GM18951 (cell line): ENCODE measurements at regions not wholly inside any gene's neighbourhood (a gene's known extent, or its start where the extent isn't known, plus 50 kb on each side); places are given as distances from the start of the nearest gene placed in this dataset.
"Not testable (repeated sequence)": the region's sequence is repeated elsewhere in the genome, so short reads cannot be mapped to it uniquely, and the experiment has no call there.

Source experiments
- POLR2A ChIP-seq: IDR thresholded peaks from 4 replicates; pipeline ENCODE4 v1.6.1; 2011; ENCODE audit warnings: mild to moderate bottlenecking; ENCODE audit not compliant: insufficient read length, insufficient read depth; ENCODE audit errors: extremely low read depth
- in situ Hi-C: fragments of 300-500 bp; cut with MboI; formaldehyde crosslinking; loops from one replicate; pipeline ENCODE4 v1.12.0; 2022; ENCODE audit warnings: low sequenced_read_pairs, mixed read lengths, inconsistent platforms; ENCODE audit not compliant: unreplicated experiment

DNA sequence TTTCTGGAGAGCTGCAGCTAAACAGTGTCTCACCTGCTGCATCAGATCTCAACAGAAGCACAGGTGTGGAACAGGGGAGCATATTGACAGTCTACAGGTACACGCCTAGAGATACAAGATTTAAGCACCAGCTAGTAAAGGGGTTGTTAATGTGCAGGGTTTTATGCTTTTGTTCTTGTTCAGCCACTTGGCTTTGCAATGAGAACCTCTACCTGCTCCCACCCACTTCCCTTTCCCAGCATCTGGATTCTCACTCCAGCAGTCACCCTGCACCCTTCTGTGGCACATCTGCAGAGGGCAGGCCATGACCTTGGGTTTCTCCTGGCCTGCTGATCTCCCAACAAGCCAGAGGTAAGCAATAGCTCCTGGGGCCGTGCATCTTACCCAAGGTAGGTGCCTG, 446.6 kb downstream of the BUD13 start:
- in situ Hi-C loops = no loop called here
- TF ChIP-seq POLR2A = no peak

DNA sequence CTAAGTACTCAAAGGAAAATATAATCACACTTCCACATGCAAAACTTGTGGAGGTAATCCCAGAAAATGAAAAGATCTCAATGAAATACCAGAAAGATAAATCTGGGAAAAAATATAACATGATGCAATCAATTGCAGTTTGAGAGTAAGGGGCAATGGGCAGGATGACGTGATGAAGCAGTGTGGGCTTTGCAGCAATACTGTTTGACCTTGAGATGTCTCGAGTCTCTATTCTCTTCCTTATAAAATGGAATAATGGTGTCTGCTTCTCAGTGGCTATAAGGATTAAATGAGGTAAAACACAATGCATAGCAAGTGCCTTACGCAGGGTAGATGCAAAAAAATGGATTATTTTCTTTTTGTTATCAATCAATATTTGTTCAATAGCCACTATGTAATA, 447.5 kb downstream of the BUD13 start:
- TF ChIP-seq POLR2A = no peak
- in situ Hi-C loops = no loop called here

DNA sequence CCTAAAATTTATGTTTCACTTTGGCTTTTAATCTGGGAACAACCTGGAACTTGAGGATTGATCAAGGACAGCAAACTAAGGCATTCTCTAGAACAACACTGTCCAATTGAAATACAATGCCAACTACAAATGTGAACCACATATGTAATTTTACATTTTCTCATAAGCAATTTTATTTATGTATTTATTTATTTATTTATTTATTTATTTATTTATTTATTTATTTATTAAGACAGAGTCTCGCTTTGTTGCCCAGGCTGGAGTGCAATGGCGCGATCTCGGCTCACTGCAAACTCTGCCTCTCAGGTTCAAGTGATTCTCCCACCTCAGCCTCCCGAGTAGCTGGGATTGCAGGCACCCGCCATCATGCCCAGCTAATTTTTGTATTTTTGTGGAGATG, 448.7 kb downstream of the BUD13 start:
- in situ Hi-C loops = not testable (repeated sequence)

DNA sequence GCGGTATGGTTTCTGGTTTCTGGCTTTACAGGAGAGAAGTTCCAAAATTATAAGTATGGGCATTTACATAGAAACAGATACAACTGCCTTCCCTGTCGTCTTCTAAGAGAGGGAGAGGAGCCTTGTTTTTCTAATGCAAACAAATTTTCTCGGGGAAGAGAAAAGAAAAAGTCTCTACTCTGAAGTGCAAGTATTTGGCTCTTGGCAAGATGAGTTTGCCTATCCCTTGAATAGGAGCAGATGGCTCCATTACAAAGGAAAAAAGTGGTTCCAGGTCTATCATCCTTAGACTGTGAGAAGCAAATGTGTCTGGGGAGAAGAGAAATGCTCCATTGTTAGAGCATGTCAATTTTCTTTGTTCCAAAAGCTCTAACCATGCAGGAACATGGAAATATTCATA, 455.6 kb downstream of the BUD13 start:
- in situ Hi-C loops = no loop called here
- TF ChIP-seq POLR2A = no peak

- in situ Hi-C loops = no loop called here
- no peak for TF ChIP-seq POLR2A
These were observed 458.8 kb downstream of the BUD13 start for GRCh38 chr11:116314006-116314405.

DNA sequence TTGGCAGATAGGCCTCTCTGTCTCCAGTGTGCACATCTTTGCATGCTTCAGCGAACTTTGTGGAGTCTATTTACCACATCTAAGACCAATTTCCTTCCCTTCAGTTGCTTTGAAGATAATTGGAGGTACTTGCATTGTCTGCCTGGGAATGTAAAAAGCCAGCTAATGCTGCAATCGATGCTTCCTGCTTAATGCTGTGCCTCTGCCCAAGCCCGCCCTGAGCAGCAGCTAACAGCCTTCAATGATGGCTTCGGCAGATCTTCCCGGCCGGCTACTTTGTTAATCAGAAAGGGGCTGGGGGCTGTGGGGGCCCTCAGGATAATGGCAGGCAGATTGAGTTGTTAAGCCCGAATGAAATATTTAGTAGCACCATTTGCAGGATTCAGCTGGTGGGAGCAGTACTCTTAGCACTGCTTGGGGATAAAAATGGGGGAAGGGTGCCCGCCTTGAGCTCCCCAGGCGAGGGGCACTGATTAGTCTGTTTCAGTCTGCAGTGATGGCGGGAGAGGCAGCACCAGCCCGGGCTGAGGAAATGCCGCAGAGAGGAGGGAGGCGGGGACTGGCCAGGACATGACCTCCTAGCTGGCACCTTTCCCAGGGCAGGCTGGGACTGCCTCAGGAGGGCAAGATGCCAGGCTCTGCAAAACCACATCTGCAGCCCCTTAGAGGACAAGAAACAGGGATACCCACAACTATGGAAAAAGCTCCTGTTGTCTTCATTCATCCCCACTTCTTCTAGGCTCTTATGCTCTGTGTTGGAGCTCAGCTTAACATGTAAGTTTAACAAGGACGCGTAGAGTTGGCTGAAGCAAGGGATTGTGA, 460.0 kb downstream of the BUD13 start:
- TF ChIP-seq POLR2A = no peak
- in situ Hi-C loops = no loop called here

DNA sequence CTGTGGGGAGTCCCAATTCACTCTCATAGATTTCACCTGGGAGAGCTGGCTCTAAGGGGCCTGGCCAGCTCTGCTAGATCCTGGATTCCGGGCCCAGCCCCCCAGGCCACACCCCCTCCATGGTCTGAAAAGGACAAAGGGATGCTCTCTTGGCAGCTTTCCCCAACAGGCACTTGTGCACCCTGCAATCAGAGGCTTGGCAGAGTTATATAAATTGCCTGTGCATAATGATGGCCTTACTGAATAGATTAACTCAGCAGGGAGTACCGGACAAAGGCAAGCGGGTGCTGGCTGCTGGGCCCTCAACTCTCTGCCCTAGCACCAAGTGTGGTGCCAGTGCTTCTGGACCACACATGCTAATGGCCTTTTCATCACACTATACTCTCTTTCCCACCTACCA, 461.6 kb downstream of the BUD13 start:
- in situ Hi-C loops = no loop called here
- TF ChIP-seq POLR2A = no peak

GRCh38 chr11:116310698-116311097, 462.1 kb downstream of the BUD13 start:
- in situ Hi-C loops = no loop called here

DNA sequence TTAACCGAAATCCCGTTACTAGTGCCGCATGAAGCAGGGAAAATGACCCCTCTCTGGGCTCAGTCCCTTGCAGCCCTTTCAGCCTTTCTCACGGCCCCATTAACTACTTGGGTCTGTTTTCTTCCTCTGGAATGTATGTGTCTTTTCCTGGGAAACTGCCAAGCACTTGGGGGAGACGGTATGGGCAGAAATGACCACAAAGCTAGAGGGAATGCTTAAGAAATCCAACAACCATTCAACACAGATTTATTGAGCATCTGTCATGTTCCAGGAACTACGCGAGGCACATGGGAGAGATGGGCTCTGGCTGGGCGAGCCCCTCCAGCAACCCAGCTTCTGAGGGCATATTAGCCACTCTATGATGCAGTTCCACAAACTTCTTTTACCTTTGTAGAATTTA, 462.6 kb downstream of the BUD13 start:
- in situ Hi-C loops = no loop called here
- TF ChIP-seq POLR2A = no peak

More at GRCh38 chr11:116310698-116311097, 462.1 kb downstream of the BUD13 start:
- no peak for TF ChIP-seq POLR2A

DNA sequence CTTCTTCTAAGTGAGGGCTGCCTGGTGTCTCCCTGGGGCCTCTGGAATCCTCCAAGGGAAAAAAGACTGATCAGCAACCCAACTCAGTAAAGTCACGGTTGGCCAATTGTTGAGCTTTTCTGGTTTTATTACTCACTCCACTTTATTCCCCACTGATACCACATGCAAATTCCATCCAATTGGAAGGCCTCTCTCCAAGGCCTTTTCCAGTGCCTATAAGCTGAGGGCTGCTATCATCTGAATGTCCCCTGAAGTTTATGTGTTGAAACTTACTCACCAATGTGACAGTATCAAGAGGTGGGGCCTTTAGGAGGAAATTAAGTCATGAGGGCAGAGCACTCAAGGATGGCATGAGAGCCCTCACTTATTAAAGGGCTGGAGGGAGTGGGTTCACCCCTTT, 463.3 kb downstream of the BUD13 start:
- in situ Hi-C loops = no loop called here
- TF ChIP-seq POLR2A = no peak

- in situ Hi-C loops = no loop called here
- TF ChIP-seq POLR2A = no peak
These were observed 470.0 kb downstream of the BUD13 start for GRCh38 chr11:116302756-116303155.

DNA sequence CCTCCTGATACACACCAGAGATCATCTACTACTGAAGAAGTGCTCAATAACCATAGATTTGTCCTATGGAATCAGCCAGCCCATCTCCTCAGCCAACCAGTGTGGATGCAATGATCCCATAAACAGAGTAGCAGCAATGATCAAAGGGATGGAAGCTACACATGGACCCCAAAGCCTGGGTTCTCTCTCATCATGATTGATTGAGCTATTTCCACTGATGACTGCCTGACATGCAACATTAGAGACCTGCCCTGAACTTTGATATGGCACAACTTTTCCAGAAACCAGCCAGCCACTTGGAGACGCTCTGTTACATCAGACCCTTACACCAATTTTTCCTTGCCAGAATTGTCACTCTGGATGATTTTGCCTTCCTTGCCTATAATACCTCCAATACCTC, 471.6 kb downstream of the BUD13 start:
- TF ChIP-seq POLR2A = no peak

GRCh38 chr11:116300232-116300631, 472.6 kb downstream of the BUD13 start:
- in situ Hi-C loops = no loop called here
- no peak for TF ChIP-seq POLR2A

More for the DNA sequence above, 471.6 kb downstream of the BUD13 start:
- in situ Hi-C loops = no loop called here

DNA sequence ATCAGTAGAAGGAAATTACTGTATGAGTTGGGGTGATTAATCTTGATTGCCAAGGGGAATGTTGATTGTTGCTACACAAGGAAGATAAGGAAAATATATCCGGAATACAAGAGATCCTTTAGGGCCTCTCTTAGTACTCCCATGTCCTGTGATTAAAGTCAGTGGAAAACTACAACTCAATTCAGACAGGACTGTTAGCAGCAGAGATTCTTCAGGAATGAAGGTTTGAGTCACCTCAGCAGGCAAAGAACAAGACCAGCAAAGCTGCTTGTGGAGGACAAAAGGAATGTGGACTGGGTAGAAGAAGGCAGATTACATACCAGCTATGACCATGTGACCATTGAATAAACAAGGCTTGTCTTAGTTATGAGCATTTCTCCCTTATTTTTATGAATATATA, 478.2 kb downstream of the BUD13 start:
- in situ Hi-C loops = no loop called here

GRCh38 chr11:116287866-116288265, 484.9 kb downstream of the BUD13 start:
- TF ChIP-seq POLR2A = no peak
- in situ Hi-C loops = no loop called here

More for the DNA sequence above, 478.2 kb downstream of the BUD13 start:
- TF ChIP-seq POLR2A = no peak

GRCh38 chr11:116285026-116285425, 487.8 kb downstream of the BUD13 start:
- TF ChIP-seq POLR2A = no peak
- in situ Hi-C loops = no loop called here
